Body of pancreas (tissue), 4 donors: ENCODE measurements at regions not wholly inside any gene's neighbourhood (a gene's known extent, or its start where the extent isn't known, plus 50 kb on each side); places are given as distances from the start of the nearest gene placed in this dataset.

Experiments
- CTCF ChIP-seq, 7 experiments: fragments of 450-650 bp in 4 of 7; fragments of 200-600 bp in 3 of 7; sonication (generic) in 3 of 7; IDR thresholded peaks; one replicate each; pipeline ENCODE4 v1.5.1; 2016 to 2019; ENCODE audit warnings: antibody characterized with exemption in 7 of 7
- POLR2A ChIP-seq, 3 donors: fragments of 450-650 bp; IDR thresholded peaks; one replicate each; pipeline ENCODE4 v1.6.1; 2016; ENCODE audit warnings: antibody characterized with exemption in 3 of 3, mild to moderate bottlenecking in 2 of 3

GRCh38 chr6:2477250-2477649 lies 231.8 kb upstream of the GMDS start:
- TF ChIP-seq POLR2A (IDR thresholded peaks at IDR 0.05) (no peak), CTCF (IDR thresholded peaks at IDR 0.05) (no peak)
